AG04450 (cell line): ENCODE measurements at regions not wholly inside any gene's neighbourhood (a gene's known extent, or its start where the extent isn't known, plus 50 kb on each side); places are given as distances from the start of the nearest gene placed in this dataset.

Experiments used
- CTCF ChIA-PET: fragments of 300-600, 350-600 bp; formaldehyde crosslinking; extraction: SDS; loops from one replicate; lab custom pipeline; 2022; ENCODE audit warnings: antibody characterized with exemption, inconsistent platforms; lab: Charles Lee
- POLR2A ChIA-PET: fragments of 350-600 bp; formaldehyde crosslinking; extraction: SDS; loops from one replicate; lab custom pipeline; 2021; ENCODE audit warnings: antibody characterized with exemption, inconsistent platforms; lab: Yijun Ruan, JAX
- DNase-seq: peaks from one replicate; pipeline ENCODE4 v3.0.0-alpha.2; 2011; ENCODE audit warnings: low read depth, low spot score
- H3K27ac ChIP-seq: one replicate; pipeline ENCODE4 v1.5.1; 2012; ENCODE audit warnings: low read depth, low read length, control low read depth
- H3K27me3 ChIP-seq: one replicate; pipeline ENCODE4 v1.6.0; 2012; ENCODE audit warnings: low read length; ENCODE audit not compliant: control insufficient read depth, insufficient read depth
- H3K4me3 ChIP-seq: 2 replicates; pipeline ENCODE4 v1.5.1; 2011; ENCODE audit warnings: mild to moderate bottlenecking, low read depth, low read length, control low read depth
- H3K9me3 ChIP-seq: 2 replicates; pipeline ENCODE4 v1.5.1; 2012; ENCODE audit warnings: low read length; ENCODE audit not compliant: control insufficient read depth, insufficient read depth
- CTCF ChIP-seq: IDR thresholded peaks from 2 replicates; pipeline ENCODE4 v1.5.1; 2011; ENCODE audit warnings: low read depth, low read length, control low read depth, inconsistent platforms

DNA sequence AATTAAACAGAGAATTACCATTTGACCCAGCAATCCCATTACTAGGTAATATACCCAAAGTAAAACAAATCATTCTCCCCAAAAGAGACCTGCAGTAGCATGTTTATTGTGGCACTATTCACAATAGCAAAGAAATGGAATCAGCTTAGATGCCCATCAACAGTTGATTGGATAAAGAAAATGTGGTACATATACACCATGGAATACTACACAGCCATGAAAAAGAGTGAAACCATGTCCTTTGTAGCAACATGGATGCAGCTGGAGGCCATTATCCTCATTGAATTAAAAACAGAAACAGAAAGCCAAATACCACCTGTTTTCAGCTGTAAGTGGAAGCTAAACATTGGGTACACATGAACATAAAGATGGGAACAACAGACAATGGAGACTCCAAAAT lies 1141.8 kb upstream of the AUTS2 start:
- no peak for DNase-seq
- Histone ChIP-seq H3K27ac (no peak overlapping the region), H3K9me3 (peaks cover 16% of the 10 kb centered on the region), H3K4me3 (no peak overlapping the region), H3K27me3 (no peaks in the 10 kb centered on the region)
- CTCF ChIA-PET: no interaction called here
- POLR2A ChIA-PET: no interaction called here
- no peak for TF ChIP-seq CTCF

- H3K27me3 ChIP-seq: no peaks in the 10 kb centered on the region
- ChIA-PET CTCF (no interaction called here), POLR2A (no interaction called here)
- no peak overlapping the region for H3K4me3 ChIP-seq
- no peak for TF ChIP-seq CTCF
- no peak overlapping the region for H3K27ac ChIP-seq
- H3K9me3 ChIP-seq: peaks cover 16% of the 10 kb centered on the region
- DNase-seq: no peak
These were observed 1140.8 kb upstream of the AUTS2 start for GRCh38 chr7:68457481-68457880.

DNA sequence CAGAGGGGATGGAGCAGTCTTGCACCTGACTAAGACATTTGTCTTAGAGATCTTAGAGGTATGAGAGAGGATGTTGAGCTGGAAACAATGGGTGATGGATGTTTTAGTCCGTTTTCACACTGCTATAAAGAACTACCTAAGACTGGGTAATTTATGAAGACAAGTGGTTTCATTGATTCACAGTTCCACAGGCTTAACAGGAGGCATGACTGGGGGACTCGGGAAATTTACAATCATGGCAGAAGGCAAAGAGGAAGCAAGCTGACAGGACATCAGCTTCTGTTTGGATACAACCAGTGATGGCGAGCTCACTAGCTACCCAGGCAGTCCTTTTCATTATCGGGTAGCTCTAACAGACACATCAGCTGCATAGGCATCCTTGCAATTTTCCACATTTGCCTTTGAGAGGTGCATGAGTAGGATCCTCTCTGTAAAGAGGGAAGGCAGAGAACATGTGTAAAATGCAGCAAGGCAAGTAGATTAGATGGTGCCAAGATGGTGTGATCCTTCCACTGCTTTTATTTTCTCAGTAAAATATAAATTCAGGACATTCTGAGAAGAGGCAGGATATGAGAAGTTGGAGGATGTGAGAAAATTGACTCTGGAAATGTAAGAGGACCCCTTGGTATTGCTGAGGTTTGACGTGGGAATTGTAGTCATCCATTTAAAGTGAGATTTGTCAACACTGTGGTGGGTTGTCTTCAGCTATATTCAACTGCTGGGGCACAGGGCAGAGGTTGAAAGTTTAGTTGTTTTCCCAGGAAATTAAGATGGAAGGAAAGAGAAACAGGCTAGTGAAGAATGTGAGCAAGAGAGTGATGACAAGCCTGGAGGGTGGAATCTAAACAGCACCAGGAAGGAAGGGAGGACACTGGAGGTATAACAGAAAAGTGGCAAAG lies 1140.0 kb upstream of the AUTS2 start:
- H3K9me3 ChIP-seq: peaks cover 15% of the 10 kb centered on the region
- POLR2A ChIA-PET: no interaction called here
- CTCF ChIA-PET: no interaction called here
- no peak overlapping the region for H3K27ac ChIP-seq
- no peaks in the 10 kb centered on the region for H3K27me3 ChIP-seq
- no peak for TF ChIP-seq CTCF
- no peak for DNase-seq
- no peak overlapping the region for H3K4me3 ChIP-seq

DNA sequence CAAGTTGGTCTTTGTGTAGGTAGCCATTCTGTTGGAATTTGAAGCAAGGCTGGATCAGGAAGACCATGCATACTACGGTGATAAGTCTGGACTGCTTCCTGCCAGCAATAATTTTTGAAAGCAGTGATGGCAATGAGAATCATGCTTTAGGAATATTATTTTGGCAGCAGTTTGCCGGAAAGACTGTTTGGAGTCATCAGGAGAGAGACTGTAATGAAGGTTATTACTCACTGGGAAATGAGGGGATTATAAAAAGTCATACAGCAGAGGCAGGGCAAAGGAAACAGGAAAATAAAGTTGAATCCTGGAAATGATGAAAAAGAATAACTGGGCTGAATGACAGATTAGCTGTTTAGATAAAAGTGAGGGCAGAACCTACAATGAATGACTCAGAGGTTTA lies 1136.8 kb upstream of the AUTS2 start:
- DNase-seq: no peak
- peaks cover 22% of the 10 kb centered on the region for H3K9me3 ChIP-seq
- no peak for TF ChIP-seq CTCF
- no peak overlapping the region for H3K27ac ChIP-seq
- H3K27me3 ChIP-seq: no peaks in the 10 kb centered on the region
- no peak overlapping the region for H3K4me3 ChIP-seq
- POLR2A ChIA-PET: no interaction called here
- CTCF ChIA-PET: no interaction called here

DNA sequence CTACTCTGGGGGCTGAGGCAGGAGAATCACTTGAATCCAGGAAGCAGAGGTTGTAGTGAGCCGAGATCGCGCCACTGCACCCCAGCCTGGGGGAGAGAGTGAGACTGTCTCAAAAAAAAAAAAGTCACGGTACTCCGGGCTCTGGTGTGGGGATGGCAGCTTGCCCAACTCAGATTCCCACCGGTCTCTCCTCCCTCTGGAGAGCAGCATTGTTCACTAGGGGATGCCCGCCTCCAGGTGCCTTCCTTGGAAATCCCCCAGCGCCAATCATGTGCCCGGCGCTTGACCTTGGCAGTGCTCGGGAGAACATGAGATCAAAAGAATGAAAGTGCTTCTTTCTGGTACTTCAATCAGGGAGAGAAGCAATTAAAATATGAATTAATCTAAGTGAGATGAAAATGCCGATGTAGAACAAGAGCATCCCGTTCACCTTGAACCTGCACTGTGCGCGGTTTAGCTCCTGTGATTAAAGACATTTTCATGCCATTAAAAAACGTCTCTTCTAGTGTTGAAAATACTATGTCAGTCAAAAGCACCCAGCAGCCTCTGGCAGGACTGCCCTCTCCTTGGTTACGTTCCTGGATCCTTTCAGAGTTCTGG lies 1127.3 kb upstream of the AUTS2 start:
- no peak for TF ChIP-seq CTCF
- Histone ChIP-seq H3K27me3 (no peaks in the 10 kb centered on the region), H3K9me3 (peaks cover 48% of the 10 kb centered on the region), H3K27ac (no peak overlapping the region), H3K4me3 (no peak overlapping the region)
- no peak for DNase-seq
- CTCF ChIA-PET: no interaction called here
- POLR2A ChIA-PET: no interaction called here
